ENCODE measurements at regions not wholly inside any gene's neighbourhood (a gene's known extent, or its start where the extent isn't known, plus 50 kb on each side); places are given as distances from the start of the nearest gene placed in this dataset.

GRCh38 chr10:3661271-3661670, 123.7 kb downstream of the KLF6 start:
- TF ChIP-seq, protein P1, sequence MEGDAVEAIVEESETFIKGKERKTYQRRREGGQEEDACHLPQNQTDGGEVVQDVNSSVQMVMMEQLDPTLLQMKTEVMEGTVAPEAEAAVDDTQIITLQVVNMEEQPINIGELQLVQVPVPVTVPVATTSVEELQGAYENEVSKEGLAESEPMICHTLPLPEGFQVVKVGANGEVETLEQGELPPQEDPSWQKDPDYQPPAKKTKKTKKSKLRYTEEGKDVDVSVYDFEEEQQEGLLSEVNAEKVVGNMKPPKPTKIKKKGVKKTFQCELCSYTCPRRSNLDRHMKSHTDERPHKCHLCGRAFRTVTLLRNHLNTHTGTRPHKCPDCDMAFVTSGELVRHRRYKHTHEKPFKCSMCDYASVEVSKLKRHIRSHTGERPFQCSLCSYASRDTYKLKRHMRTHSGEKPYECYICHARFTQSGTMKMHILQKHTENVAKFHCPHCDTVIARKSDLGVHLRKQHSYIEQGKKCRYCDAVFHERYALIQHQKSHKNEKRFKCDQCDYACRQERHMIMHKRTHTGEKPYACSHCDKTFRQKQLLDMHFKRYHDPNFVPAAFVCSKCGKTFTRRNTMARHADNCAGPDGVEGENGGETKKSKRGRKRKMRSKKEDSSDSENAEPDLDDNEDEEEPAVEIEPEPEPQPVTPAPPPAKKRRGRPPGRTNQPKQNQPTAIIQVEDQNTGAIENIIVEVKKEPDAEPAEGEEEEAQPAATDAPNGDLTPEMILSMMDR (IDR thresholded peaks at IDR 0.05; ENCODE audit: low read length) = no peak
- no peak for TF ChIP-seq EZH2 (IDR thresholded peaks at IDR 0.05; ENCODE audit: borderline replicate concordance, low read length)
